Nephron progenitor cell (in vitro differentiated cells): ENCODE measurements at regions not wholly inside any gene's neighbourhood (a gene's known extent, or its start where the extent isn't known, plus 50 kb on each side); places are given as distances from the start of the nearest gene placed in this dataset.

Source experiments
- DNase-seq: peaks from one replicate; pipeline ENCODE4 v3.0.0; 2021
- H3K27ac Mint-ChIP-seq: 2 replicates; pipeline ENCODE4 v1.8.0; 2021; ENCODE audit warnings: mild to moderate bottlenecking, moderate library complexity, mixed read lengths
- H3K27me3 Mint-ChIP-seq: 2 replicates; pipeline ENCODE4 v1.8.0; 2021; ENCODE audit warnings: mild to moderate bottlenecking, low read depth, mixed read lengths; ENCODE audit not compliant: poor library complexity
- H3K36me3 Mint-ChIP-seq: 2 replicates; pipeline ENCODE4 v1.8.0; 2021; ENCODE audit warnings: low read depth, mixed read lengths
- H3K4me1 Mint-ChIP-seq: 2 replicates; pipeline ENCODE4 v1.8.0; 2021; ENCODE audit warnings: mixed read lengths
- H3K4me3 Mint-ChIP-seq: 2 replicates; pipeline ENCODE4 v1.8.0; 2021; ENCODE audit warnings: mild to moderate bottlenecking, moderate library complexity, mixed read lengths
- H3K9me3 Mint-ChIP-seq: 2 replicates; pipeline ENCODE4 v1.8.0; 2021; ENCODE audit warnings: mild to moderate bottlenecking, moderate library complexity, mixed read lengths
- TF ChIP-seq, protein P1 (sequence below): fragments of 200-600 bp; sonication (generic); IDR thresholded peaks from 2 replicates; pipeline ENCODE4 v1.5.0; 2021; ENCODE audit warnings: antibody characterized with exemption

DNA sequence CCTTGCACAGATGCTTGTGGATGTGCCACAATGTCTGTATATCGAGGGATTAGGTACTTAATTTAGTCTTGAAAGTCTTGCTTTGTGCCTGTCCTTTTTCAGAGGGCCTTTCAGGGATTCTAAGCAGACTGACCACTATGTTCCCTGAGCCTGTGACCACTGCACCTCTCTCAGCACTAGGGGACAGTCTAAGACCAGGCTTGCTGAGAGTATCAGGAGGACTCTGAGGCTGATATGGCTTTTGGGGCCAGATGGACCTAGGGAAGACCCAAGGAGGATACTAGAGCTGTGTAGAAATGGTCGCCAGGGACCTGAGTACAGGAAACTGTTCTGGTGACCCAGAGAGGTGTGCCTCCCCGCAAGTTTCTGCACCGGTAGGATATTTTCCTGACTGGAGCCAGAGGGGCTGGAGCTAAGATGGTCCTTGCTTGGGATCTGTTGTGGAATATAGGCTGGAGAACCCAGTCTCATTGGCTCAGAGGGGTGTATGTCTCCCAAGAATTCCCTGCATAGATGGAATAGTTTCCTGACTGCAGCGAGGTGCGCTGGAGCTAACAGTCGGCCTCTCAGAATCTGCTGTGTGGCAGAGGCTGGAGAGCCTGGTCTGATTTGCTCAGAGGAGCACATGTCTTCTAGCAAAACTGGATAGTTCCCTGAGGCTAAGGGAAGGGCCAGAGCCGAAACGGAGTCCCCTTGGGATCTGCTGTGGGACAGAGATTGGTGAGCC lies 213.2 kb upstream of the DCBLD2 start:
- Mint-ChIP-seq H3K9me3 (no peaks in the 10 kb centered on the region), H3K4me3 (no peak overlapping the region), H3K36me3 (no peaks in the 10 kb centered on the region), H3K4me1 (no peaks in the 10 kb centered on the region), H3K27ac (no peak overlapping the region), H3K27me3 (peaks cover 8% of the 10 kb centered on the region)
- peak; percentile 24 for DNase-seq
- TF ChIP-seq, protein P1, sequence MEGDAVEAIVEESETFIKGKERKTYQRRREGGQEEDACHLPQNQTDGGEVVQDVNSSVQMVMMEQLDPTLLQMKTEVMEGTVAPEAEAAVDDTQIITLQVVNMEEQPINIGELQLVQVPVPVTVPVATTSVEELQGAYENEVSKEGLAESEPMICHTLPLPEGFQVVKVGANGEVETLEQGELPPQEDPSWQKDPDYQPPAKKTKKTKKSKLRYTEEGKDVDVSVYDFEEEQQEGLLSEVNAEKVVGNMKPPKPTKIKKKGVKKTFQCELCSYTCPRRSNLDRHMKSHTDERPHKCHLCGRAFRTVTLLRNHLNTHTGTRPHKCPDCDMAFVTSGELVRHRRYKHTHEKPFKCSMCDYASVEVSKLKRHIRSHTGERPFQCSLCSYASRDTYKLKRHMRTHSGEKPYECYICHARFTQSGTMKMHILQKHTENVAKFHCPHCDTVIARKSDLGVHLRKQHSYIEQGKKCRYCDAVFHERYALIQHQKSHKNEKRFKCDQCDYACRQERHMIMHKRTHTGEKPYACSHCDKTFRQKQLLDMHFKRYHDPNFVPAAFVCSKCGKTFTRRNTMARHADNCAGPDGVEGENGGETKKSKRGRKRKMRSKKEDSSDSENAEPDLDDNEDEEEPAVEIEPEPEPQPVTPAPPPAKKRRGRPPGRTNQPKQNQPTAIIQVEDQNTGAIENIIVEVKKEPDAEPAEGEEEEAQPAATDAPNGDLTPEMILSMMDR = peak; percentile 66

- H3K4me3 Mint-ChIP-seq = no peak overlapping the region
- H3K27me3 Mint-ChIP-seq = peaks cover 10% of the 10 kb centered on the region
- H3K4me1 Mint-ChIP-seq = no peaks in the 10 kb centered on the region
- H3K27ac Mint-ChIP-seq = no peak overlapping the region
- no peaks in the 10 kb centered on the region for H3K36me3 Mint-ChIP-seq
- no peaks in the 10 kb centered on the region for H3K9me3 Mint-ChIP-seq
- no peak for DNase-seq
- TF ChIP-seq, protein P1 = no peak
Observed at GRCh38 chr3:99111235-99111634, 209.7 kb upstream of the DCBLD2 start.

DNA sequence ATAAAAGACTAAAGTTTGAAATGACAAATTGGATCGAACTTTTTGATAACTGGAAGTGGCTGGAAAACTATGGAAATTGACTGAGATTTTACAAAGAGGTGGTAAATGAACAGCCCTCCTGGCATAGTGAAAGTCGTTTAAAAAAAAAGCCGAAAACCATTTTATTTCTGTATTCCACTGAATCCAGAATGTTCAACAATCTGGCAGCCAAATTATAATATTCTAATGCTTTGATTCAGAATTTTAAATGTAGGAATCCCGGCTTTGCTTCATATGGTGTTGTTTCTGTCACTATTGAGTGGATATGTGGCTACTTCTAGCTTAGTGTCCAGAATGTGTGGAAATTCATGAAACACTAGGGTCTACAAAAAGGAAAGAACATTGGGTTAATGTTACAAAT lies 208.9 kb upstream of the DCBLD2 start:
- no peak for DNase-seq
- Mint-ChIP-seq H3K36me3 (no peaks in the 10 kb centered on the region), H3K27me3 (peaks cover 10% of the 10 kb centered on the region), H3K4me1 (no peaks in the 10 kb centered on the region), H3K4me3 (no peak overlapping the region), H3K9me3 (no peaks in the 10 kb centered on the region), H3K27ac (no peak overlapping the region)
- TF ChIP-seq, protein P1 = no peak

DNA sequence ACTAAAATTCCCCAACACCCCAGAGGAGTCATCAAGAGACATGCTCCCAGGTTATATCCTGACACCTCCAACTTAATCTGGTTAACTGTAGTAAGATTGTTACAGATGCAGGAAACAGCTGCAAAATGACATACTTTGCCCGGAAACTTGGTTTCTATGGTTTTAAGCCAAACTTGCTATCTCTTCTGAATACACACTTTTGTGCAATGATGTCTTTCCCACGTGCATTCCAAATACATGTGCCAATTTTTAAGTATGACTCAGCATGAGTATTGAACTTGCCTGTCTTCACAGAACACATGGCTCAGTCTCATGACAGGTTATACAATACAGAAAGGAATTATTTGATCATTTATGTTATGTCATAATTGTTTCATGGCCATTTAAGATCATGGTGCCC lies 207.0 kb upstream of the DCBLD2 start:
- Mint-ChIP-seq H3K27me3 (peaks cover 10% of the 10 kb centered on the region), H3K4me3 (no peak overlapping the region), H3K27ac (no peak overlapping the region), H3K36me3 (no peaks in the 10 kb centered on the region), H3K9me3 (no peaks in the 10 kb centered on the region), H3K4me1 (no peaks in the 10 kb centered on the region)
- TF ChIP-seq, protein P1 = no peak
- no peak for DNase-seq

DNA sequence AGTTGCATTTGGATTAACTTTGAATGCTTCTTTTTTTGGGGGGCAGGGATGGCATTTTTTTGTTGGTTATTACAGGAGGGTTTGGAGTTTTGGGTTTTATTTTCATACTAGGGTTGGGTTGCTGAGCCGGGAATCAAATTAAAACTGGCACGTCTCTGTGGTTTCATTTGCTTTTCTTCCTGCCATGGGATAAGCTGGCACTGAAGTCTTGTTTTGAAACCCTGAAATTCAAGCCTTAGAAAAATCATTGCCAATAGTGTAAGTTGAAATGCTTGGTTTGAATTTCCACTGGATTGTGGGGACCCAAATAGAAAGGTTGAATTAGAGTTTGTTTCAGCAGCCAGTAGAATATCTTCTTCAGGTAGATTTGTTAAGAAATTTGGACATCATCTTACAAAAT lies 193.1 kb upstream of the DCBLD2 start:
- Mint-ChIP-seq H3K4me1 (no peaks in the 10 kb centered on the region), H3K9me3 (no peaks in the 10 kb centered on the region), H3K27ac (no peak overlapping the region), H3K36me3 (no peaks in the 10 kb centered on the region), H3K27me3 (peaks cover 11% of the 10 kb centered on the region), H3K4me3 (no peak overlapping the region)
- TF ChIP-seq, protein P1 = no peak
- no peak for DNase-seq

GRCh38 chr3:99087277-99087676 lies 185.8 kb upstream of the DCBLD2 start:
- H3K9me3 Mint-ChIP-seq = no peaks in the 10 kb centered on the region
- H3K4me3 Mint-ChIP-seq = no peak overlapping the region
- DNase-seq = no peak
- TF ChIP-seq, protein P1 = no peak
- no peaks in the 10 kb centered on the region for H3K4me1 Mint-ChIP-seq
- H3K27me3 Mint-ChIP-seq = peaks cover 3% of the 10 kb centered on the region
- no peaks in the 10 kb centered on the region for H3K36me3 Mint-ChIP-seq
- no peak overlapping the region for H3K27ac Mint-ChIP-seq
